ENCODE measurements at regions not wholly inside any gene's neighbourhood (a gene's known extent, or its start where the extent isn't known, plus 50 kb on each side); places are given as distances from the start of the nearest gene placed in this dataset.

DNA sequence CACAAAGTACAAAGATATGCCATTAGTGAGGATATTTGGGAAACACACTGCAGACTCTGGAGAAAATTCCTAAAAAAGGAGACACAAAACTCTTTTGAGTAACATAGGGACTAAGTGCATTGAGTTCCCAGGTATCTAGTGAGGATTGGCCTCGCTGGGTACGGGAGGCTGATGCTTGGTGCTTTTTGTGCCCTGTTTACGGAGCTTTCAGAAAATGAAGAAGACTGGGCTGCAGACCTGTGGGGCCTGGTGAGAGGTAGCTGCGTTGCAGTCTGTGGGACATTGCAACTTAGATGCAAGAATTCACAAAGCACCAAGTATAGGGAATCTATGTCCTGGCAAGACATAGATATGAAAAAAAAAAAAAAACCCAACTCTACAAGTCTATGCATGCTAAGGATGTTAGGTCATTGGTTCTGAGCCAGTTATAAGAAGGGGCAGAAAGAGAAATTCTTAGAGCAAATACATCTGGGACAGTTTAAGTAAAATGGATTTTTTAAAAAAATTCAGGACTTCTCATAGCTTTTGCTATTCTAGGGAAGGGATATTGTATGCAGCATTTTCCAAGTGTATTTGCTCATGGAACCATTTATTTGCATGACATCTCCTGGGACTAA is 156.0 kb downstream of the SLC4A3 start:
- TF ChIP-seq RAD21 (conservative IDR thresholded peaks at IDR 0.05): no peak
- TF ChIP-seq, protein P1, sequence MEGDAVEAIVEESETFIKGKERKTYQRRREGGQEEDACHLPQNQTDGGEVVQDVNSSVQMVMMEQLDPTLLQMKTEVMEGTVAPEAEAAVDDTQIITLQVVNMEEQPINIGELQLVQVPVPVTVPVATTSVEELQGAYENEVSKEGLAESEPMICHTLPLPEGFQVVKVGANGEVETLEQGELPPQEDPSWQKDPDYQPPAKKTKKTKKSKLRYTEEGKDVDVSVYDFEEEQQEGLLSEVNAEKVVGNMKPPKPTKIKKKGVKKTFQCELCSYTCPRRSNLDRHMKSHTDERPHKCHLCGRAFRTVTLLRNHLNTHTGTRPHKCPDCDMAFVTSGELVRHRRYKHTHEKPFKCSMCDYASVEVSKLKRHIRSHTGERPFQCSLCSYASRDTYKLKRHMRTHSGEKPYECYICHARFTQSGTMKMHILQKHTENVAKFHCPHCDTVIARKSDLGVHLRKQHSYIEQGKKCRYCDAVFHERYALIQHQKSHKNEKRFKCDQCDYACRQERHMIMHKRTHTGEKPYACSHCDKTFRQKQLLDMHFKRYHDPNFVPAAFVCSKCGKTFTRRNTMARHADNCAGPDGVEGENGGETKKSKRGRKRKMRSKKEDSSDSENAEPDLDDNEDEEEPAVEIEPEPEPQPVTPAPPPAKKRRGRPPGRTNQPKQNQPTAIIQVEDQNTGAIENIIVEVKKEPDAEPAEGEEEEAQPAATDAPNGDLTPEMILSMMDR (IDR thresholded peaks at IDR 0.05; ENCODE audit: poor library complexity, severe bottlenecking): no peak
